Hepatocyte (in vitro differentiated cells): ENCODE measurements at regions not wholly inside any gene's neighbourhood (a gene's known extent, or its start where the extent isn't known, plus 50 kb on each side); places are given as distances from the start of the nearest gene placed in this dataset.
A peak's percentile ranks its signal among the peaks of the same experiment; 100 is the strongest.
"Not testable (repeated sequence)": the region's sequence is repeated elsewhere in the genome, so short reads cannot be mapped to it uniquely, and the experiment has no call there.

Source experiments
- DNase-seq: peaks from one replicate; pipeline ENCODE4 v3.0.0-alpha.2; 2016; ENCODE audit warnings: low spot score
- H2AFZ ChIP-seq: fragments of 200-600 bp; sonication (generic); 2 replicates; pipeline ENCODE4 v1.6.0; 2016; ENCODE audit warnings: antibody characterized with exemption, mild to moderate bottlenecking
- H3K27ac ChIP-seq: fragments of 200-600 bp; sonication (generic); 2 replicates; pipeline ENCODE4 v1.5.1; 2016; ENCODE audit warnings: mild to moderate bottlenecking
- H3K27me3 ChIP-seq: fragments of 200-600 bp; sonication (generic); 2 replicates; pipeline ENCODE4 v1.6.1; 2016
- H3K36me3 ChIP-seq: fragments of 200-600 bp; sonication (generic); replicated peaks from 2 replicates; pipeline ENCODE4 v1.5.1; 2016; ENCODE audit warnings: low read depth; ENCODE audit not compliant: insufficient read depth
- H3K4me1 ChIP-seq: fragments of 200-600 bp; sonication (generic); 2 replicates; pipeline ENCODE4 v1.5.1; 2016; ENCODE audit warnings: mild to moderate bottlenecking, moderate library complexity; ENCODE audit not compliant: insufficient read depth
- H3K4me2 ChIP-seq: fragments of 200-600 bp; sonication (generic); 2 replicates; pipeline ENCODE4 v1.6.0; 2016
- H3K4me3 ChIP-seq: fragments of 200-600 bp; sonication (generic); 2 replicates; pipeline ENCODE4 v1.5.1; 2016; ENCODE audit warnings: mild to moderate bottlenecking
- H3K79me2 ChIP-seq: fragments of 200-600 bp; sonication (generic); 2 replicates; pipeline ENCODE4 v1.6.0; 2017; ENCODE audit warnings: mild to moderate bottlenecking
- H3K9me2 ChIP-seq: fragments of 200-600 bp; sonication (generic); replicated peaks from 2 replicates; pipeline ENCODE4 v1.6.0; 2017; ENCODE audit warnings: mild to moderate bottlenecking; ENCODE audit not compliant: insufficient read depth
- H3K9me3 ChIP-seq: fragments of 200-600 bp; sonication (generic); 2 replicates; pipeline ENCODE4 v1.5.1; 2016; ENCODE audit warnings: low read depth, mild to moderate bottlenecking
- H4K20me1 ChIP-seq: fragments of 200-600 bp; sonication (generic); 2 replicates; pipeline ENCODE4 v1.6.0; 2016; ENCODE audit warnings: mild to moderate bottlenecking; ENCODE audit not compliant: insufficient read depth, poor library complexity, severe bottlenecking
- CTCF ChIP-seq: fragments of 200-600 bp; sonication (generic); IDR thresholded peaks from 2 replicates; pipeline ENCODE4 v1.5.1; 2016; ENCODE audit warnings: antibody characterized with exemption, mild to moderate bottlenecking; ENCODE audit not compliant: poor library complexity
- EZH2 ChIP-seq: fragments of 200-600 bp; sonication (generic); IDR thresholded peaks from 2 replicates; pipeline ENCODE4 v1.6.1; 2016; ENCODE audit warnings: antibody characterized with exemption, mild to moderate bottlenecking, borderline replicate concordance
- EZH2phosphoT487 ChIP-seq: fragments of 200-600 bp; sonication (generic); IDR thresholded peaks from one replicate; pipeline ENCODE4 v1.6.1; 2018; ENCODE audit warnings: antibody characterized with exemption, mild to moderate bottlenecking, low read depth, moderate library complexity; ENCODE audit not compliant: unreplicated experiment, severe bottlenecking
- WGBS: methylation state at CpG from one replicate; pipeline ENCODE4 v1.1.6; 2016; ENCODE audit warnings: low lambda C conversion rate; ENCODE audit errors: missing lambda C conversion rate; 5-methylcytosine and 5-hydroxymethylcytosine counted together

DNA sequence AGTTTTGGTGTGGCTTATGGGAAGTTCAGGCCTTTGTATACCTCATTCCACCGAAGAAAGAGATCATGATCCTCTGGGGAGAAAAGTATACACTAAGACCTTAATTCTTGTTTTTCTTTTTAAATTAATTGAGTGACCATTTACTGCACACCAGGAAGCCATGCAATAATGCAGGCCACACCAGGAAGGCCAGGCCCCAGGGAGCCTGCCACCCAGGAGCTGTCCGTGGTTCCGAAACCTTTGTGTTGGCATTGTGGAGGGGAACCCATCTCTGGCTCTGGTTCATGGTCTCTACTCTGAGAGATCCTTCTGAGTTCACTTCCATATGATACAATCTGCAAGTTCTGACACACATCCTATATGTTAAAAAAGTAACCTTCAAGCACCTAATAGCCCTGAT lies 291.8 kb downstream of the MIAT start:
- H3K36me3 ChIP-seq: no peaks in the 10 kb centered on the region
- no peaks in the 10 kb centered on the region for H3K9me3 ChIP-seq
- H3K4me3 ChIP-seq: no peak overlapping the region
- H2AFZ ChIP-seq: no peak overlapping the region
- no peak overlapping the region for H3K4me2 ChIP-seq
- WGBS: 60% methylated on average over 3 of the region's 3 CpGs
- H3K27me3 ChIP-seq: peaks cover 40% of the 10 kb centered on the region
- no peaks in the 10 kb centered on the region for H4K20me1 ChIP-seq
- DNase-seq: peak; percentile 43
- H3K4me1 ChIP-seq: no peaks in the 10 kb centered on the region
- no peak for TF ChIP-seq EZH2phosphoT487
- no peak for TF ChIP-seq CTCF
- no peak for TF ChIP-seq EZH2
- H3K9me2 ChIP-seq: no peaks in the 10 kb centered on the region
- H3K27ac ChIP-seq: no peak overlapping the region
- H3K79me2 ChIP-seq: no peaks in the 10 kb centered on the region

DNA sequence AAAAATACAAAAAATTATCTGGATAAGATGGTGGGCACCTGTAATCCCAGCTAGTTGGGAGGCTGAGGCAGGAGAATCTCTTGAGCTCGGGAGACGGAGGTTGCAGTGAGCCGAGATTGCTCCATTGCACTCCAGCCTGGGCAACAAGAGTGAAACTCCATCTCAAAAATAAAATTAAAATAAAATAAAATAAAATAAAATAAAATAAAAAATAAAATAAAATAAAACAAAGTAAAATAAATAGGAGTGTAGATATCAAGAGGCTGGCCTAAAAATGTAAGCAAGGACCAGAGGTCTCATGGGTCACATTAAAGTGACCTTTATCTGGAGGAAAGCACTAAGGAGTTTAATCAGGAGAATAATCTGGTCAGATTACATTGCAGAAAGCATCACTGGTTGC lies 293.8 kb downstream of the MIAT start:
- not testable (repeated sequence) for H3K9me3 ChIP-seq, H3K79me2 ChIP-seq, H3K27ac ChIP-seq, H4K20me1 ChIP-seq, H3K4me1 ChIP-seq, H3K36me3 ChIP-seq, H3K4me3 ChIP-seq, H2AFZ ChIP-seq, DNase-seq, H3K9me2 ChIP-seq, H3K4me2 ChIP-seq
- 86% methylated on average over 3 of the region's 3 CpGs for WGBS
- H3K27me3 ChIP-seq: peaks cover 60% of the 10 kb centered on the region

GRCh38 chr22:26952004-26952403 lies 294.6 kb downstream of the MIAT start:
- H3K9me3 ChIP-seq: no peaks in the 10 kb centered on the region

GRCh38 chr22:26952451-26953011 lies 295.1 kb downstream of the MIAT start:
- Histone ChIP-seq H3K4me2 (no peak overlapping the region), H3K27me3 (peaks cover 70% of the 10 kb centered on the region), H4K20me1 (no peaks in the 10 kb centered on the region), H3K9me3 (no peaks in the 10 kb centered on the region), H2AFZ (no peak overlapping the region), H3K36me3 (no peaks in the 10 kb centered on the region), H3K9me2 (no peaks in the 10 kb centered on the region), H3K4me1 (no peaks in the 10 kb centered on the region), H3K4me3 (no peak overlapping the region), H3K79me2 (no peaks in the 10 kb centered on the region), H3K27ac (no peak overlapping the region)
- 22% methylated on average over 15 of the region's 15 CpGs for WGBS
- no peak for TF ChIP-seq CTCF
- no peak for TF ChIP-seq EZH2
- no peak for TF ChIP-seq EZH2phosphoT487
- no peak for DNase-seq

More at GRCh38 chr22:26952004-26952403, 294.6 kb downstream of the MIAT start:
- H3K4me1 ChIP-seq: no peaks in the 10 kb centered on the region
- H3K4me2 ChIP-seq: no peak overlapping the region
- H2AFZ ChIP-seq: no peak overlapping the region
- H3K9me2 ChIP-seq: no peaks in the 10 kb centered on the region
- no peaks in the 10 kb centered on the region for H3K79me2 ChIP-seq
- no peak overlapping the region for H3K27ac ChIP-seq
- H3K4me3 ChIP-seq: no peak overlapping the region
- no peak for DNase-seq
- WGBS: 48% methylated on average over 4 of the region's 4 CpGs
- no peaks in the 10 kb centered on the region for H3K36me3 ChIP-seq
- H3K27me3 ChIP-seq: peaks cover 66% of the 10 kb centered on the region
- no peaks in the 10 kb centered on the region for H4K20me1 ChIP-seq
- TF ChIP-seq EZH2phosphoT487: no peak
- TF ChIP-seq EZH2: no peak
- TF ChIP-seq CTCF: no peak
